ENCODE measurements at regions not wholly inside any gene's neighbourhood (a gene's known extent, or its start where the extent isn't known, plus 50 kb on each side); places are given as distances from the start of the nearest gene placed in this dataset.

DNA sequence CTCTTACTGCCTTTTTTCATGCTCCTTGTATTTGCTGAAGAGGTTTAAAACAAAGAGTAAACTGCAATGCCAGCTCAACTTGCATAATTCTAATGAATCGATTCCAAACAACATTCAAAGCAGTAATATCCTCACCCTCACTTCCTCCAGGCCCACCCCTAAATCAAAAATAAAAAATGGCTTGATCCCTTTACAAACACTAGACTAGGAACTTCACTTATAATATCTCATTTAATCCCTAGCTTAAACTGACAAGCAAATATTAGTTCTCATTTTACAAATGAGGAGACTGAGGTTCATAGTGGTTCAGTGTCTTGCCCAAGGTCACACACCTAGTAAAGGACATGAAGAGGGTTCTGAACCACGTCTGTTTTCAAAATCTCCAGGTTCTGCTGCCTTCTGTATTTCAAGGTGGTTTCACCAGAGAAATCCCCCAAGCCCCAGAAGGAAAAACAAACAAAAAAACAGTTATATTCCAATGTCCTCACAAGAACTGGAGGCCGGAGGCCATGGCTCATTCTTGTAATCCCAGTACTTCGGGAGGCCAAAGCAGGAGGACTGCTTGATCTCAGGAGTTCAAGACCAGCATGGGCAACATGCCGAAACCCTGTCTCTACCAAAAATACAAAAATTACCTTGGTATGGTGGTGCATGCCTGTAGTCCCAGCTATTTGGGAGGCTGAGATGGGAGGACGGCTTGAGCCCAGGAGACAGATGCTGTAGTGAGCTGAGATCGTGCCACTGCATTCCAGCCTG, 80.3 kb upstream of the GRIN2A start:
- TF ChIP-seq CTCF (IDR thresholded peaks at IDR 0.05): no peak
- no peak for TF ChIP-seq POLR2AphosphoS5 (IDR thresholded peaks at IDR 0.05; ENCODE audit: insufficient read depth in 1 of 2, low read depth in 1 of 2)
